HG02642 (cell line): ENCODE measurements at regions not wholly inside any gene's neighbourhood (a gene's known extent, or its start where the extent isn't known, plus 50 kb on each side); places are given as distances from the start of the nearest gene placed in this dataset.

ENCODE experiments used
- ATAC-seq: cut with Tn5 transposase; IDR thresholded peaks from one replicate; pipeline ENCODE4 v1.9.1; 2021; ENCODE audit warnings: mild to moderate bottlenecking; ENCODE audit not compliant: unreplicated experiment, poor library complexity

GRCh38 chr5:18195910-18196309 is 561.6 kb downstream of the TAF11L14 start:
- no peak for ATAC-seq

- no peak for ATAC-seq
Observed at GRCh38 chr5:18197734-18198133, 563.5 kb downstream of the TAF11L14 start.

GRCh38 chr5:18202164-18202563 is 567.9 kb downstream of the TAF11L14 start:
- ATAC-seq, result no peak

- ATAC-seq, result no peak
Observed at GRCh38 chr5:18203296-18203695, 569.0 kb downstream of the TAF11L14 start.

DNA sequence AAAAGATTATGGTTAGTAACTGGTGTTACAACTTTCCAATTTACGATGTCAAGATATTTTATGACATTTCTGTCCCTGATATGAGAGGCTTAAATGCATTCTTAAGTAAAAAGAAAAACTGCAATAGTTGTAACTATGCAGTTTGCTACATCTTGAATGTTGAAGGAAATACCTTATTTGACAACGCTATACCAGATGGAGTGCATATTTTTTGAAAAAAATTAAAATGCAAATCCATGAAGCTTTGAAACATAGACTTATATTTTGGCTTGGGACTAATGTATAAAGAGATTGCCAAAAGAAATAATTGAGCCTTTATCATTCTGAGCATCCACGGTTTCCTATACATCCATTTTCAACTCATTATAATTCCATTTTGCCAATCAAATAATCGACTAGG is 579.4 kb downstream of the TAF11L14 start:
- no peak for ATAC-seq

- ATAC-seq, result no peak
Observed at GRCh38 chr5:18216016-18216415, 581.8 kb downstream of the TAF11L14 start.

DNA sequence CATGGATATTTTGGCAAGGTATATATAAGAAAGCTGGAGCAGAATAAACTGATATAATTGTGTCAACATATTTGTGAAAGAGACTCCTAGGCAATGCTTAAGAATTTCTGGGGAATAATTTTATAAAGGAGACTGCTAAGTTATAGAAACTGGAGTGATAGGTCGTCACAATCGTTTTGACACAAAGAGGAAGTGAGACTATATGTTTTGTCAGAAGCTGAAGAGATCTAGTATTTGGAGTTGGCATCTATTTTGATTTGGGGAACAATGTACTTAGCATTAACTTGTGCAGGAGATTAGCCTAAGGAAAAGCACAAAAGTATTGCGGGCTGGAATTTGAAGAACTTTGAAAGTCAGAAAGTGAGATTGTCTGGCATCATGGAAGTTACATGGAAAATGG is 582.5 kb downstream of the TAF11L14 start:
- ATAC-seq, result no peak

DNA sequence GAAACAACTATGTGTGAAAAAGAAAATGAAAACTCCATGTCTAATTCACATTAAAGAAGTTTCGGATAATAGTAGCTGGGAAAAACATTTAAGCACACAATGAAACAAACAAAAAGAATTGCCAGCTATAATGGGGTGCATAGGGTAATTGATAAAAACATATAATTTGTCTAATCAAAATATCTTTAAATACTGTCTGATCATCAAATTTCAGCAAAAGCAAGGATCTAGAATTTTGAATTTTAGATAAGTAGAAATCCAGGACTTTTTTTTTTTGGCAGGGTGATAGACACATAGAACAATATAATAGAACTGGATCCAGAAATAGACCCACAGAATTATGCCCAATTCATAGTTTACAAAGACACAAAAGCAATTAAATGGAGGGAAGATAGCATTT is 585.0 kb downstream of the TAF11L14 start:
- no peak for ATAC-seq

- no peak for ATAC-seq
Observed at GRCh38 chr5:18220631-18221030, 586.4 kb downstream of the TAF11L14 start.

GRCh38 chr5:18236386-18236785 is 602.1 kb downstream of the TAF11L14 start:
- no peak for ATAC-seq

GRCh38 chr5:18238321-18238720 is 604.1 kb downstream of the TAF11L14 start:
- ATAC-seq, result no peak

GRCh38 chr5:18240971-18241370 is 606.7 kb downstream of the TAF11L14 start:
- no peak for ATAC-seq

DNA sequence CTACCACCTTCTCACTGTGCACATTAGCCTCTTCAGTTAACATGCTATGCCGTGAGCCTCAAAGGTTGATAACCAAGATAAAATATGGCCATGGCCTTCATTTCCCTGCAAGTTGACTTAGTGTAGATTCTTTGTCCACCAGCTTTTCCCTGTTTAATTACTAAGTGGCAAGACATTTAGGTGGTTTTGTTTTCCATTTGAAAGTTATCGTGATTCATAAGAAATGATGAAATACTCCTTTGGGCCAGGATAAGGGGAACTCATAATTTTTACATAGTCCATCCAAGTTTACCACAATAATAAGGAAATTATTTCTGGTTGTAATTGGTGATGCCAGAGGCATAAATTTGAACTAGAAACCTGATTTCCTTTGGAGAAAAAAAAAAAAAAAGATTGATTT is 609.6 kb downstream of the TAF11L14 start:
- ATAC-seq, result no peak

- ATAC-seq, result no peak
Observed at GRCh38 chr5:18244309-18244708, 610.0 kb downstream of the TAF11L14 start.

GRCh38 chr5:18252559-18252958 is 618.3 kb downstream of the TAF11L14 start:
- no peak for ATAC-seq

DNA sequence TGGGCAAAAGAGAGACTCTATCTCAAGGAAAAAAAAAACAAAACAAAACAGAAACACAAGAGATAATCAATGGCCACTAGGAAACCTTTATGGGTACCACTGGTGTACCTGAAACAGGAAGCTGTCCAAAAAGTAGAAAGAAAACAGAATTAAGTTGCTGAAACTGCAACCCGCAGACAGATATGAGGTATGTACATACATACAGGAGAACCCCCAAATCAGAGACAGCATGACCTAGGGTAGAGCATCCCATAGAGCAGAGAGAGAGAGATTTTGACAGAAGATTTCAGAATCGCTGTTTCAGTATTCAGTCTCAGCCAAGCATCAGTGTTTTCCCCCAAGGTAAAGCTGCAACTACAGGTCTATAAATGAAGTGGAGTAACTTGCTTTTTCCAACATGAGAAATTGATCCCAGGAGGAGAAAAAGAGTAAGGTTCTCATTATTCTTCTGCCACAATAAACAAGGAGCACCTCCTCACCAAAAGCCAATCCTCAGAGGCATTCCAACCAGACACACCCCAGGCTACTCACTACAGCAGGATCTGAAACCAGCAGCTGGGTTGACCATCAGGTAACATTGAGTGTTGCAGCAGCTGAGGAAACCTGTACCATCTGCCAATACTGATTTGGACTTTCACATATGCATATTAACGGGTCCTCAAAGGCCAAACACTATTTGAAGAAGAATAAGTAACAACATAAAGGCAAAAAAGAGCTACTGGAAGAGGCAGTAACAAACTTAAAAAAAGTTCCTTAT is 630.0 kb downstream of the TAF11L14 start:
- no peak for ATAC-seq

DNA sequence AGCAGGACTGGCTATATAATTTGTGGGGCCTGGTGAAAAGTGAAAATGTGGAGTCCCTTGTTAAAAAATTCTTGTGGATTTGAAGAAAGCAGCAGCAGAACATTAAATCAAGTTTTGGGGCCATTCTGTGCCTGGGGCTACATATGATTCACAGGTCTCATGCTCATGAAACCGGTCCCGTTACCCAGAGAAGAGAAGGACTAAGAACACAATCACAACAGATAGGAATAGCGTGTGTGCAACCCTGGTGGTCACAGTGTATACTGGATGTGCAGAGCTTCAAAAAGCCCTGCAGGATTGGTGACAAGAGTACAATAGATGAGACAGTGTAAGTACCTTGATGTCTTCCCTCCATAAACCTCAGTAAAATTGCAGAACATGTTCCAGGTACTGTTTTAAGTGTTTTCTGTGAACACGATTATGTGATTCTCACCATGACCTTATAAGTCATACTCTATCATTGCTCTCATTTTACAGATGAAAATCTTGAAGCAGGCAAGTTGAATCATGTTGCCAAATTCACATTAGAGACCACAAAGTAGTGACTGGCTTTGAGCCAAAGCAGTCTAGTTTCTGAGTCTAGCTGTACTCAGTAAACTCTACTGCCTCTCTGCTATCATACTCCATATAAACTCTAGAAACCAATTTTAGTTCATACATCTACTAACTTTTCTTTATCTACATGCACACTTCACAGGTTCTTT is 636.5 kb downstream of the TAF11L14 start:
- no peak for ATAC-seq

GRCh38 chr5:18276939-18277338 is 642.7 kb downstream of the TAF11L14 start:
- no peak for ATAC-seq

DNA sequence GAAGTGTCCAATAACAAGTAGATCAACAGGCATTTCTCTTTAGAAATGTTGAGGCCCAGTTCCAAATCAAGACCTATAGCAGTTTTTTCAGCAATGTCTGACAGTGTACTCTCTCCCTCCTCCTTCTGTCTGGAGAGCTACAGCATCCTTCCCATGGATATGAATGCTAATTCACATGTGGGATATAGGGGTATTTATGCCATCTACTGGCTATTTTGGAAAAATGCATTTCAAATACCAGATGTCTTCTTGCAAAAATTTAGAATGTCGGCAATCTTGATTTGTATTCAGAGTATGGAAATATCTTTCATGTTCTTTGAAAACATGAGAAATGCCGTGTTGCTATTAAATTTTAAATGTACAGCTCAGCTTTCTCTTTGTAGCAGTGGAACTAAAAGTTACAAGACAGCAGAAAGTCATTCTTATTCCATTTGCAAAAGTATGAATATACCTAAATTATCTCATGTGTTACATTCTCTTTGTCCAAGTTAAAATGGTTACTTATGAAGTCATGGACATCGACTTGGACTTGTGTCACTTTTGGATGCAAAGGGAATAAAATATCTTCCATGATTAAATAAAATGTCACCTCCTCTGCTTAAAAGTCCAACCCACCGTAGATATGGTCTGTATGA is 647.8 kb downstream of the TAF11L14 start:
- no peak for ATAC-seq

DNA sequence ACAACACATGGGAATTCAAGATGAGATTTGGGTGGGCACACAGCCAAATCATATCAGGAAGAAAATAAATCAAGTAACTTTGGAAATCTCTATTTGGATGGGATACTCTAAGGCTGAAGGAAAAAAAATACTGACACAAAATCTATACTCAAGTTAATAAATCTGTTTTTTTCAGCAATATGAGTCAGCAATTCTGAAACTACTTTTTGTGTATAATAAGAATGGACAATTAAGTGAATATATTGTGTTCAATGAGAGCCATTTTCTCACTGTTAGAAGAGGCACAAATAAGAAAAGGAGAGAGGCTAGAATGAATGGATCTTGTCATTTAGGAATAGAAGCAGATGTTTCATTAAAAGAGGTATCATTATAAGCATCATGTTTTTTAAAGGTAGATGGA is 651.0 kb downstream of the TAF11L14 start:
- no peak for ATAC-seq

GRCh38 chr5:18292146-18292545 is 657.9 kb downstream of the TAF11L14 start:
- ATAC-seq, result no peak
